ENCODE measurements at regions not wholly inside any gene's neighbourhood (a gene's known extent, or its start where the extent isn't known, plus 50 kb on each side); places are given as distances from the start of the nearest gene placed in this dataset.

DNA sequence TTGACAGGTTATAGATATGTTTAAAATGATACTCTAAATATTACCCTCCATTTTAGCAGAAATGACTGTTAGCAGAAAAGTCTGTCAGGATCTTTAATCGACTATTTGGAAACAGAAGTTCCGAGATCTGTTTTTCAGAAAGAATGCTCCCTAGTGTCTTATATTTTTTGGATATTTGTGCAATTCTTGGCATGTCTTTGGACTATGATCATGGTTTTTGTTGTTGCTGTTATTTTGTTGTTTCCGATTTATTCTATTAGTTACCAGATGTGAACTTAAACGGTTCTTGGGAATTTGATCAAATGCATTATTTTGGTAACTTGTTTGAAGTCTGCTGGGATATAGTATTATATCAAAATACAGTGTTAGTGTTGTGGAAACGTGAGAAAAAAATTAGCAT lies 106.4 kb upstream of the CEP162 start:
- TF ChIP-seq EP300 (IDR thresholded peaks at IDR 0.05; ENCODE audit: low read depth) (no peak), CTCF (IDR thresholded peaks at IDR 0.05) (no peak)
